HCT116 (cell line): ENCODE measurements at regions not wholly inside any gene's neighbourhood (a gene's known extent, or its start where the extent isn't known, plus 50 kb on each side); places are given as distances from the start of the nearest gene placed in this dataset.

ENCODE experiments used
- CEBPB ChIP-seq: IDR thresholded peaks from 2 replicates; pipeline ENCODE4 v1.6.1; 2012; ENCODE audit warnings: low read depth
- CTCF ChIP-seq, 3 experiments: fragments of 200-600 bp in 1 of 3; sonication (generic) in 1 of 3; IDR thresholded peaks in 2 of 3; conservative IDR thresholded peaks in 1 of 3; 2 replicates each; pipeline ENCODE4 v1.5.1; 2012 to 2017; ENCODE audit warnings: low read depth in 2 of 3, low read length in 2 of 3, antibody characterized with exemption in 1 of 3, borderline replicate concordance in 1 of 3, control low read depth in 1 of 3, mild to moderate bottlenecking in 1 of 3, mixed read lengths in 1 of 3, mixed run types in 1 of 3, moderate library complexity in 1 of 3; ENCODE audit not compliant: insufficient read depth in 1 of 3
- REST ChIP-seq: IDR thresholded peaks from 2 replicates; pipeline ENCODE4 v1.6.1; 2012; ENCODE audit warnings: low read depth
- ZBTB33 ChIP-seq: IDR thresholded peaks from 2 replicates; pipeline ENCODE4 v1.6.1; 2011; ENCODE audit warnings: mild to moderate bottlenecking, low read length, moderate library complexity; ENCODE audit not compliant: insufficient replicate concordance; ENCODE audit errors: extremely low read depth

GRCh38 chr2:221309892-221310583, 262.1 kb downstream of the EPHA4 start:
- TF ChIP-seq CTCF (IDR thresholded peaks at IDR 0.05 in 2 of 3, conservative IDR thresholded peaks at IDR 0.05 in 1 of 3; ENCODE audit: borderline replicate concordance in 1 of 3, insufficient read depth in 1 of 3, low read depth in 2 of 3, low read length in 2 of 3) = no peak
- TF ChIP-seq CEBPB = no peak
- TF ChIP-seq REST = no peak
- no peak for TF ChIP-seq ZBTB33
